Stimulated activated effector memory CD8-positive, alpha-beta T cell treated with anti-CD3 and anti-CD28 coated beads, Interleukin-12 subunit alpha, Interleukin-12 subunit beta, amount 100 ng/mL, for 72 hours (primary cell): ENCODE measurements at regions not wholly inside any gene's neighbourhood (a gene's known extent, or its start where the extent isn't known, plus 50 kb on each side); places are given as distances from the start of the nearest gene placed in this dataset.
A peak's percentile ranks its signal among the peaks of the same experiment; 100 is the strongest.
"Not testable (repeated sequence)": the region's sequence is repeated elsewhere in the genome, so short reads cannot be mapped to it uniquely, and the experiment has no call there.

Experiments used
- ATAC-seq: fragments of 150-1000 bp; cut with Tn5 transposase; 2 replicates; pipeline ENCODE4 v1.10.0; 2021
- DNase-seq, 2 donors: peaks; one replicate each; pipeline ENCODE4 v3.0.0; 2021 to 2022; ENCODE audit warnings: low spot score in 2 of 2
- H3K27ac Mint-ChIP-seq: one replicate; pipeline ENCODE4 v1.8.0; 2022; ENCODE audit warnings: mild to moderate bottlenecking, mixed read lengths
- H3K36me3 Mint-ChIP-seq: one replicate; pipeline ENCODE4 v1.8.0; 2022; ENCODE audit warnings: mild to moderate bottlenecking, mixed read lengths
- H3K4me1 Mint-ChIP-seq: one replicate; pipeline ENCODE4 v1.8.0; 2022; ENCODE audit warnings: mixed read lengths
- H3K4me3 Mint-ChIP-seq: one replicate; pipeline ENCODE4 v1.8.0; 2022; ENCODE audit warnings: mild to moderate bottlenecking, mixed read lengths
- H3K9me3 Mint-ChIP-seq: one replicate; pipeline ENCODE4 v1.8.0; 2022; ENCODE audit warnings: mixed read lengths

GRCh38 chr18:60003610-60004185 lies 103.9 kb downstream of the PMAIP1 start:
- no peak for DNase-seq
- Mint-ChIP-seq H3K9me3 (peaks cover 3% of the 10 kb centered on the region), H3K4me1 (no peaks in the 10 kb centered on the region), H3K4me3 (no peak overlapping the region), H3K36me3 (no peaks in the 10 kb centered on the region), H3K27ac (no peak overlapping the region)
- ATAC-seq, result peak; percentile 24

- Mint-ChIP-seq H3K4me1 (no peaks in the 10 kb centered on the region), H3K27ac (no peak overlapping the region), H3K36me3 (no peaks in the 10 kb centered on the region), H3K4me3 (no peak overlapping the region), H3K9me3 (peaks cover 3% of the 10 kb centered on the region)
- no peak for DNase-seq
- ATAC-seq, result peak; percentile 44
Measured at GRCh38 chr18:59996370-59996966, 96.7 kb downstream of the PMAIP1 start.

GRCh38 chr18:59994357-59994756 lies 94.6 kb downstream of the PMAIP1 start:
- Mint-ChIP-seq H3K4me1 (no peaks in the 10 kb centered on the region), H3K36me3 (no peaks in the 10 kb centered on the region), H3K9me3 (no peaks in the 10 kb centered on the region), H3K27ac (no peak overlapping the region), H3K4me3 (no peak overlapping the region)
- DNase-seq (no peak), ATAC-seq (peak; percentile 46)

- Mint-ChIP-seq H3K27ac (no peak overlapping the region), H3K9me3 (no peaks in the 10 kb centered on the region), H3K4me1 (no peaks in the 10 kb centered on the region), H3K4me3 (no peak overlapping the region), H3K36me3 (no peaks in the 10 kb centered on the region)
- DNase-seq, result no peak
- peak; percentile 11 for ATAC-seq
Measured at GRCh38 chr18:59993560-59993959, 93.8 kb downstream of the PMAIP1 start.

GRCh38 chr18:59990121-59990823 lies 90.5 kb downstream of the PMAIP1 start:
- Mint-ChIP-seq H3K27ac (no peak overlapping the region), H3K9me3 (no peaks in the 10 kb centered on the region), H3K36me3 (no peaks in the 10 kb centered on the region), H3K4me3 (no peak overlapping the region), H3K4me1 (no peaks in the 10 kb centered on the region)
- DNase-seq, result no peak
- no peak for ATAC-seq

- Mint-ChIP-seq H3K36me3 (no peaks in the 10 kb centered on the region), H3K4me3 (no peak overlapping the region), H3K27ac (no peak overlapping the region), H3K4me1 (no peaks in the 10 kb centered on the region), H3K9me3 (no peaks in the 10 kb centered on the region)
- peak in 1 of 2 donors; percentile 9 for DNase-seq
- no peak for ATAC-seq
Measured at GRCh38 chr18:59988098-59988706, 88.4 kb downstream of the PMAIP1 start.

- ATAC-seq (no peak), DNase-seq (no peak)
- Mint-ChIP-seq H3K4me1 (no peaks in the 10 kb centered on the region), H3K27ac (no peak overlapping the region), H3K9me3 (no peaks in the 10 kb centered on the region), H3K4me3 (no peak overlapping the region), H3K36me3 (no peaks in the 10 kb centered on the region)
Measured at GRCh38 chr18:59987102-59987501, 87.3 kb downstream of the PMAIP1 start.

- DNase-seq (no peak), ATAC-seq (no peak)
- H3K27ac Mint-ChIP-seq, result no peak overlapping the region
- no peaks in the 10 kb centered on the region for H3K4me1 Mint-ChIP-seq
- no peaks in the 10 kb centered on the region for H3K9me3 Mint-ChIP-seq
- H3K4me3 Mint-ChIP-seq, result no peak overlapping the region
- H3K36me3 Mint-ChIP-seq, result no peaks in the 10 kb centered on the region
Measured at GRCh38 chr18:59986139-59986538, 86.3 kb downstream of the PMAIP1 start.

GRCh38 chr18:59985289-59985688 lies 85.5 kb downstream of the PMAIP1 start:
- Mint-ChIP-seq H3K4me1 (no peaks in the 10 kb centered on the region), H3K9me3 (no peaks in the 10 kb centered on the region), H3K4me3 (no peak overlapping the region), H3K27ac (no peak overlapping the region), H3K36me3 (no peaks in the 10 kb centered on the region)
- no peak for ATAC-seq
- no peak for DNase-seq

- no peaks in the 10 kb centered on the region for H3K36me3 Mint-ChIP-seq
- no peaks in the 10 kb centered on the region for H3K4me1 Mint-ChIP-seq
- no peak overlapping the region for H3K27ac Mint-ChIP-seq
- no peak overlapping the region for H3K4me3 Mint-ChIP-seq
- no peaks in the 10 kb centered on the region for H3K9me3 Mint-ChIP-seq
- DNase-seq (no peak), ATAC-seq (no peak)
Measured at GRCh38 chr18:59983506-59983905, 83.7 kb downstream of the PMAIP1 start.

- no peak overlapping the region for H3K4me3 Mint-ChIP-seq
- H3K4me1 Mint-ChIP-seq, result no peaks in the 10 kb centered on the region
- ATAC-seq (no peak), DNase-seq (no peak)
- no peaks in the 10 kb centered on the region for H3K9me3 Mint-ChIP-seq
- no peaks in the 10 kb centered on the region for H3K36me3 Mint-ChIP-seq
- peak overlapping the region; percentile 70 for H3K27ac Mint-ChIP-seq
Measured at GRCh38 chr18:59980188-59980637, 80.4 kb downstream of the PMAIP1 start.

- DNase-seq (no peak), ATAC-seq (no peak)
- Mint-ChIP-seq H3K4me3 (no peak overlapping the region), H3K27ac (no peak overlapping the region), H3K4me1 (peaks cover 7% of the 10 kb centered on the region), H3K36me3 (no peaks in the 10 kb centered on the region), H3K9me3 (no peaks in the 10 kb centered on the region)
Measured at GRCh38 chr18:59971871-59972428, 72.2 kb downstream of the PMAIP1 start.

GRCh38 chr18:59971144-59971543 lies 71.3 kb downstream of the PMAIP1 start:
- not testable (repeated sequence) for H3K4me3 Mint-ChIP-seq, H3K27ac Mint-ChIP-seq

GRCh38 chr18:59969477-59970028 lies 69.8 kb downstream of the PMAIP1 start:
- DNase-seq, ATAC-seq, H3K27ac Mint-ChIP-seq, H3K9me3 Mint-ChIP-seq, H3K36me3 Mint-ChIP-seq, H3K4me3 Mint-ChIP-seq, H3K4me1 Mint-ChIP-seq: not testable (repeated sequence)

More at GRCh38 chr18:59971144-59971543, 71.3 kb downstream of the PMAIP1 start:
- peak; percentile 45 for ATAC-seq
- H3K36me3 Mint-ChIP-seq, DNase-seq, H3K4me1 Mint-ChIP-seq, H3K9me3 Mint-ChIP-seq: not testable (repeated sequence)

- H3K27ac Mint-ChIP-seq, result no peak overlapping the region
Measured at GRCh38 chr18:59968583-59968982, 68.8 kb downstream of the PMAIP1 start.

More at GRCh38 chr18:59968583-59968982, 68.8 kb downstream of the PMAIP1 start:
- no peaks in the 10 kb centered on the region for H3K36me3 Mint-ChIP-seq
- no peak for DNase-seq
- no peak overlapping the region for H3K4me3 Mint-ChIP-seq
- H3K9me3 Mint-ChIP-seq, result no peaks in the 10 kb centered on the region
- no peak for ATAC-seq
- peaks cover 7% of the 10 kb centered on the region for H3K4me1 Mint-ChIP-seq
